PFSK-1 (cell line): ENCODE measurements at regions not wholly inside any gene's neighbourhood (a gene's known extent, or its start where the extent isn't known, plus 50 kb on each side); places are given as distances from the start of the nearest gene placed in this dataset.

Experiments used
- FOXP2 ChIP-seq: optimal IDR thresholded peaks from 2 replicates; pipeline ENCODE3; 2011; ENCODE audit warnings: borderline replicate concordance, control low read depth, inconsistent platforms; ENCODE audit not compliant: insufficient read depth; ENCODE audit errors: extremely low read length, extremely low read depth
- POLR2AphosphoS5 ChIP-seq: IDR thresholded peaks from 2 replicates; pipeline ENCODE4 v1.6.1; 2012; ENCODE audit warnings: low read depth, mild to moderate bottlenecking, control low read depth, low read length, moderate library complexity
- REST ChIP-seq, 2 experiments: IDR thresholded peaks; 2 replicates each; pipeline versions ENCODE4 v1.6.1 to v1.8.0; 2011 to 2012; ENCODE audit warnings: low read depth in 2 of 2, low read length in 2 of 2, control low read depth in 1 of 2, inconsistent platforms in 1 of 2, mild to moderate bottlenecking in 1 of 2, moderate library complexity in 1 of 2; ENCODE audit not compliant: insufficient read depth in 1 of 2
- SIN3A ChIP-seq: IDR thresholded peaks from 2 replicates; pipeline ENCODE4 v1.6.1; 2012; ENCODE audit warnings: mild to moderate bottlenecking, low read length, moderate library complexity, borderline replicate concordance; ENCODE audit not compliant: insufficient read depth
- TAF1 ChIP-seq: IDR thresholded peaks from 2 replicates; pipeline ENCODE4 v1.6.1; 2012; ENCODE audit warnings: low read length, control low read depth, borderline replicate concordance; ENCODE audit not compliant: insufficient read depth

DNA sequence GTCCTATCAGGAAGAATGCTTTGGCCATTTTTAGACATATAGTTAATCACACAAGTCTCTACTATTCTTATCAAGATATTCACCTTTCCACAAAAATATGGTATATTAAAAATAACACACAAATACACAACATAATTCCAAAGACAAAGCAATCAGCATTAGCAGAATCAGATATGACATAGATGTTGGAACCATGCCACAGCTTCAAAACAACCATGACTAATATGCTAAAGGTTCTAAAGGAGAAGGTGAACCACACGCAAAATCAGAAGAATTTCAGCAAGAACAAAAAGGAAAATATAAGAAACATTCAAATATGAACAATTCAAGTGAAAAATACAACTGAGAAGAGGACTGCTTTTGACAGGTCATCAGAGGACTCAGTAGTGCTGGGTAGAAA lies 670.2 kb upstream of the SORCS1 start:
- TF ChIP-seq TAF1 (no peak), REST (IDR thresholded peaks at IDR 0.05; ENCODE audit: insufficient read depth in 1 of 2, low read depth in 2 of 2, low read length in 2 of 2) (no peak), SIN3A (no peak), POLR2AphosphoS5 (no peak), FOXP2 (no peak)

GRCh38 chr10:107831772-107832171 lies 667.3 kb upstream of the SORCS1 start:
- TF ChIP-seq POLR2AphosphoS5 = no peak
- no peak for TF ChIP-seq TAF1
- no peak for TF ChIP-seq FOXP2
- TF ChIP-seq REST (IDR thresholded peaks at IDR 0.05; ENCODE audit: insufficient read depth in 1 of 2, low read depth in 2 of 2, low read length in 2 of 2) = no peak
- TF ChIP-seq SIN3A = no peak

- TF ChIP-seq FOXP2 (no peak), REST (IDR thresholded peaks at IDR 0.05; ENCODE audit: insufficient read depth in 1 of 2, low read depth in 2 of 2, low read length in 2 of 2) (no peak), SIN3A (no peak), POLR2AphosphoS5 (no peak), TAF1 (no peak)
These were observed 664.7 kb upstream of the SORCS1 start for GRCh38 chr10:107829161-107829560.

GRCh38 chr10:107826171-107826570 lies 661.7 kb upstream of the SORCS1 start:
- TF ChIP-seq REST (IDR thresholded peaks at IDR 0.05; ENCODE audit: insufficient read depth in 1 of 2, low read depth in 2 of 2, low read length in 2 of 2) (no peak), FOXP2 (no peak), SIN3A (no peak), TAF1 (no peak), POLR2AphosphoS5 (no peak)

- TF ChIP-seq TAF1 (no peak), FOXP2 (peak; percentile 42)
These were observed 650.5 kb upstream of the SORCS1 start for GRCh38 chr10:107814865-107815487.
